HEK293T (cell line): ENCODE measurements at regions not wholly inside any gene's neighbourhood (a gene's known extent, or its start where the extent isn't known, plus 50 kb on each side); places are given as distances from the start of the nearest gene placed in this dataset.

Experiments used
- BHLHE40 ChIP-seq: fragments of 450-650 bp; IDR thresholded peaks from 2 replicates; pipeline ENCODE4 v1.6.1; 2016; ENCODE audit warnings: mild to moderate bottlenecking, moderate library complexity, borderline replicate concordance
- CTBP1 ChIP-seq: fragments of 450-650 bp; IDR thresholded peaks from 2 replicates; pipeline ENCODE4 v1.6.1; 2016; ENCODE audit warnings: borderline replicate concordance
- ELF4 ChIP-seq: fragments of 450-650 bp; IDR thresholded peaks from 2 replicates; pipeline ENCODE4 v1.6.1; 2017; ENCODE audit warnings: antibody characterized with exemption
- FOXA1 ChIP-seq: fragments of 450-650 bp; IDR thresholded peaks from 2 replicates; pipeline ENCODE4 v1.6.1; 2016; ENCODE audit warnings: mild to moderate bottlenecking
- FOXK2 ChIP-seq: fragments of 450-650 bp; IDR thresholded peaks from 2 replicates; pipeline ENCODE4 v1.6.1; 2016; ENCODE audit warnings: mild to moderate bottlenecking
- FOXM1 ChIP-seq: fragments of 450-650 bp; IDR thresholded peaks from 2 replicates; pipeline ENCODE4 v1.6.1; 2017; ENCODE audit warnings: mild to moderate bottlenecking, borderline replicate concordance
- HDGF ChIP-seq: fragments of 450-650 bp; IDR thresholded peaks from 2 replicates; pipeline ENCODE4 v1.6.1; 2017; ENCODE audit warnings: antibody characterized with exemption, borderline replicate concordance
- L3MBTL2 ChIP-seq: fragments of 450-650 bp; conservative IDR thresholded peaks from 2 replicates; pipeline ENCODE4 v1.6.1; 2016; ENCODE audit warnings: mild to moderate bottlenecking
- NFRKB ChIP-seq: fragments of 450-650 bp; IDR thresholded peaks from 2 replicates; pipeline ENCODE4 v1.6.1; 2016; ENCODE audit warnings: mild to moderate bottlenecking, moderate library complexity
- PKNOX1 ChIP-seq: fragments of 450-650 bp; IDR thresholded peaks from 2 replicates; pipeline ENCODE4 v1.6.1; 2016
- SP1 ChIP-seq: fragments of 450-650 bp; IDR thresholded peaks from 2 replicates; pipeline ENCODE4 v1.6.1; 2017
- TARDBP ChIP-seq: fragments of 450-650 bp; IDR thresholded peaks from 2 replicates; pipeline ENCODE4 v1.6.1; 2016

DNA sequence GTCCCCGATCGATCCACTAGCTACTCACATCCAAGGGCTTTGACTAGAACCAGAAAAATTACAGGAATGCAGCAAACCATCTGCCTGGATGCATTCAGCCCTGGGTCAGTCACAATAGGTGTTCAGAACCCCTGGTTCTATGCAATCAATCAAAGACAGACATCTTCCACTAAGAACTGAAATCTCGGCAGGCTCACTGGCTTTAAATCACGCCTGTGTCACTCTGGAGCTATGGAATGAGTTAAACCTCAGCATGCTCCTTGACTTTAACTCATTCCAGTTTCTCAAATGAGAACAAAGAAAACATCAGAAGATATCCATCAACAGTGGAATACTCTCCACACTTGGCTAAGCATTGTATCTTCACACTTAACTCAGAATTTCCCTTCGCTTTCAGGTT, 68.1 kb upstream of the SPTBN1 start:
- no peak for TF ChIP-seq NFRKB
- no peak for TF ChIP-seq FOXK2
- 0 out of 2 replicates have a peak, but pooled peaks have one; percentile 22 for TF ChIP-seq PKNOX1
- no peak for TF ChIP-seq BHLHE40
- TF ChIP-seq CTBP1 = no peak
- no peak for TF ChIP-seq ELF4
- TF ChIP-seq L3MBTL2 = no peak
- no peak for TF ChIP-seq SP1
- no peak for TF ChIP-seq HDGF
- TF ChIP-seq FOXM1 = no peak
- no peak for TF ChIP-seq TARDBP
- no peak for TF ChIP-seq FOXA1
